BE2C (cell line): ENCODE measurements at regions not wholly inside any gene's neighbourhood (a gene's known extent, or its start where the extent isn't known, plus 50 kb on each side); places are given as distances from the start of the nearest gene placed in this dataset.

Source experiments
- DNase-seq: peaks from one replicate; pipeline ENCODE4 v3.0.0-alpha.2; 2020
- H3K27me3 ChIP-seq: fragments of 250-450 bp; sonication (Bioruptor Pico); 2 replicates; pipeline ENCODE4 v1.5.1; 2020; ENCODE audit warnings: mild to moderate bottlenecking
- H3K36me3 ChIP-seq: fragments of 250-450 bp; sonication (Bioruptor Pico); 2 replicates; pipeline ENCODE4 v1.5.1; 2020; ENCODE audit warnings: mild to moderate bottlenecking
- H3K4me1 ChIP-seq: fragments of 250-450 bp; sonication (Bioruptor Pico); 2 replicates; pipeline ENCODE4 v1.5.1; 2020
- H3K4me3 ChIP-seq: 2 replicates; pipeline ENCODE4 v1.5.1; 2011; ENCODE audit warnings: low read depth, low read length
- H3K9me3 ChIP-seq: fragments of 250-450 bp; sonication (Bioruptor Pico); 2 replicates; pipeline ENCODE4 v1.5.1; 2020
- CTCF ChIP-seq: IDR thresholded peaks from 2 replicates; pipeline ENCODE4 v1.5.1; 2012; ENCODE audit warnings: mild to moderate bottlenecking, low read depth, low read length

- Histone ChIP-seq H3K36me3 (no peaks in the 10 kb centered on the region), H3K4me3 (no peak overlapping the region), H3K4me1 (no peaks in the 10 kb centered on the region), H3K27me3 (no peaks in the 10 kb centered on the region), H3K9me3 (no peaks in the 10 kb centered on the region; the same call in 1 of the 2 replicates)
- no peak for TF ChIP-seq CTCF
- no peak for DNase-seq
Measured at GRCh38 chr16:79850348-79850747, 249.8 kb upstream of the MAF start.

- Histone ChIP-seq H3K36me3 (no peaks in the 10 kb centered on the region), H3K4me1 (no peaks in the 10 kb centered on the region)
Measured at GRCh38 chr16:79849119-79849518, 248.6 kb upstream of the MAF start.

GRCh38 chr16:79848719-79849118 is 248.2 kb upstream of the MAF start:
- DNase-seq: no peak
- no peaks in the 10 kb centered on the region for H3K36me3 ChIP-seq
- no peaks in the 10 kb centered on the region for H3K27me3 ChIP-seq
- TF ChIP-seq CTCF: no peak
- H3K4me1 ChIP-seq: no peaks in the 10 kb centered on the region
- H3K4me3 ChIP-seq: no peak overlapping the region
- no peaks in the 10 kb centered on the region; the same call in 1 of the 2 replicates for H3K9me3 ChIP-seq

More at GRCh38 chr16:79849119-79849518, 248.6 kb upstream of the MAF start:
- no peak for DNase-seq
- Histone ChIP-seq H3K27me3 (no peaks in the 10 kb centered on the region), H3K4me3 (no peak overlapping the region), H3K9me3 (no peaks in the 10 kb centered on the region; the same call in 1 of the 2 replicates)
- no peak for TF ChIP-seq CTCF

- Histone ChIP-seq H3K27me3 (no peaks in the 10 kb centered on the region), H3K9me3 (no peaks in the 10 kb centered on the region; the same call in 1 of the 2 replicates), H3K4me3 (no peak overlapping the region), H3K4me1 (no peaks in the 10 kb centered on the region), H3K36me3 (no peaks in the 10 kb centered on the region)
- no peak for DNase-seq
- TF ChIP-seq CTCF: no peak
Measured at GRCh38 chr16:79847569-79847968, 247.0 kb upstream of the MAF start.

- no peaks in the 10 kb centered on the region; the same call in 1 of the 2 replicates for H3K9me3 ChIP-seq
- DNase-seq: no peak
Measured at GRCh38 chr16:79847101-79847500, 246.6 kb upstream of the MAF start.

GRCh38 chr16:79845734-79846135 is 245.2 kb upstream of the MAF start:
- H3K36me3 ChIP-seq: no peaks in the 10 kb centered on the region
- DNase-seq: no peak
- TF ChIP-seq CTCF: no peak
- no peaks in the 10 kb centered on the region; the same call in 1 of the 2 replicates for H3K9me3 ChIP-seq
- no peak overlapping the region for H3K4me3 ChIP-seq
- no peaks in the 10 kb centered on the region for H3K27me3 ChIP-seq
- H3K4me1 ChIP-seq: no peaks in the 10 kb centered on the region

More at GRCh38 chr16:79847101-79847500, 246.6 kb upstream of the MAF start:
- TF ChIP-seq CTCF: no peak
- Histone ChIP-seq H3K27me3 (no peaks in the 10 kb centered on the region), H3K4me1 (no peaks in the 10 kb centered on the region), H3K36me3 (no peaks in the 10 kb centered on the region), H3K4me3 (no peak overlapping the region)
